ENCODE measurements at regions not wholly inside any gene's neighbourhood (a gene's known extent, or its start where the extent isn't known, plus 50 kb on each side); places are given as distances from the start of the nearest gene placed in this dataset.

GRCh38 chr6:28600245-28600644 lies 74.6 kb downstream of the GPX5 start:
- H3K4me3 Mint-ChIP-seq, result no peak overlapping the region
- H3K9me3 Mint-ChIP-seq, result no peaks in the 10 kb centered on the region
- H3K27ac Mint-ChIP-seq, result no peak overlapping the region
- TF ChIP-seq, protein P1, sequence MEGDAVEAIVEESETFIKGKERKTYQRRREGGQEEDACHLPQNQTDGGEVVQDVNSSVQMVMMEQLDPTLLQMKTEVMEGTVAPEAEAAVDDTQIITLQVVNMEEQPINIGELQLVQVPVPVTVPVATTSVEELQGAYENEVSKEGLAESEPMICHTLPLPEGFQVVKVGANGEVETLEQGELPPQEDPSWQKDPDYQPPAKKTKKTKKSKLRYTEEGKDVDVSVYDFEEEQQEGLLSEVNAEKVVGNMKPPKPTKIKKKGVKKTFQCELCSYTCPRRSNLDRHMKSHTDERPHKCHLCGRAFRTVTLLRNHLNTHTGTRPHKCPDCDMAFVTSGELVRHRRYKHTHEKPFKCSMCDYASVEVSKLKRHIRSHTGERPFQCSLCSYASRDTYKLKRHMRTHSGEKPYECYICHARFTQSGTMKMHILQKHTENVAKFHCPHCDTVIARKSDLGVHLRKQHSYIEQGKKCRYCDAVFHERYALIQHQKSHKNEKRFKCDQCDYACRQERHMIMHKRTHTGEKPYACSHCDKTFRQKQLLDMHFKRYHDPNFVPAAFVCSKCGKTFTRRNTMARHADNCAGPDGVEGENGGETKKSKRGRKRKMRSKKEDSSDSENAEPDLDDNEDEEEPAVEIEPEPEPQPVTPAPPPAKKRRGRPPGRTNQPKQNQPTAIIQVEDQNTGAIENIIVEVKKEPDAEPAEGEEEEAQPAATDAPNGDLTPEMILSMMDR (conservative IDR thresholded peaks at IDR 0.05), result no peak
- DNase-seq (ENCODE audit: extremely low spot score, unreplicated experiment), result no peak
- no peaks in the 10 kb centered on the region for H3K4me1 Mint-ChIP-seq (ENCODE audit: unreplicated experiment)
- H3K36me3 Mint-ChIP-seq, result peaks cover 4% of the 10 kb centered on the region
- H3K27me3 Mint-ChIP-seq, result peaks cover 15% of the 10 kb centered on the region

DNA sequence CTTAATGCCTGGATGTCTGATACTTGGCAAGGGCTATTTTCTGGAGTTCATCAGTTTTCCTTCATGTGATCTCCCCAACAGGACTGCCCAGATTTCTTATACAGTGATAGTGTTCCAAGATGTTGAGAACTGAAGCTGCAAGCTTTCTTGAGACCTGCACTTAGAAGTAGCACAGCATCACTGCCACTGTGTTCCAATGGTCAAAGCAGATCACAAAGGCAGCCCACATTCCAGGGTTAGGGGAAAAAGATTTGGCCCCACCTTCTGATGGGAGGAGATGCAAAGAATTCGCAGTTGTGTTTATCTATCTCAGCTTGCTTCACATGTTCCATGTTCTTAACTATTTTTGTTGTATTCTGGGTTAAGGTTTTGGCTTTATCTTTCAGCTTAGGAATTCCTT lies 78.2 kb downstream of the GPX5 start:
- no peak for DNase-seq (ENCODE audit: extremely low spot score, unreplicated experiment)
- H3K4me1 Mint-ChIP-seq (ENCODE audit: unreplicated experiment), result peaks cover 17% of the 10 kb centered on the region

DNA sequence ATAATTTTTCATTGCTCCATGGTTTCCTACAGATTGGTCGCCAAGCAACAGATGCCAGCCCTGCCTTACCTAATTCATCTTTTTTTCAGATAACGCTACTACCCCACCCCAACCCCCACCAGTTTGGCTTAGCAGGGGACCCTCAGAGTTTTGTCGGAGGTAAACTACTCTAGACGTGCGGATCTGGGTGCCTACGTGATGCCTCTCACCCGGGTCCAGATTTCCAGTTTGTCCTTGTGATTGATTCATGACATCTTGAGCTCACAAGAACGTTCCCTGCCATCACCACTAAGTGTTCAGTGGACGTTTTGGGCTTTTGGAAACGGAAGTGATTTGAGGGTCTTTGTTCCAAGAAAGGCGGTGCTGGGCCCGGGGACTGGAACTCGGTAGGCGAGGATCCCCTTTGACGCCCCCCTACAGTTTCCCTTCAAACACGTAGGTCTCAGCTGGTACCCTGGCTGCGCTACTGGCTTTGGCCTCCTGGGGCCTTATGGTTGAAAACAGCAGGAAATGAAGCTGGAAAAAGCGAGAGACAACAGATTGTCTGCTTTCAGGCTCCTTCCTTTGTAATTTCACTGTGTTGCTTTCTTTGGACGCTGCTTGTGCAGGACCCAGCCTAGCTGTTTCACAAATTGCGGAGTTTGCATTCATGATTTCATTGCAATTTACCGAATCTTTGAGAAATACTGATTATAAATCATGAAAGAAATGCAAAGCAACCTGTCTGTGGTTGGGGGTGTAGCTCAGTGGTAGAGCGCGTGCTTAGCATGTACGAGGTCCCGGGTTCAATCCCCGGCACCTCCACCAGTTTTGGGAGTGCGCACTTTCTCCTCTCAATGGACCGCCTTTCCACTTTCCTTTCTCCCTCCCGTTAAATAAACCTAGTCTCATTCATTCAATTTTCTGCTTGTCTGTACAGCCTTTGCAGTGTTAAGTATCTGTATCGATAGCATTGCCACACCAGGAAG lies 81.0 kb downstream of the GPX5 start:
- H3K36me3 Mint-ChIP-seq, result no peaks in the 10 kb centered on the region
- peaks cover 17% of the 10 kb centered on the region for H3K4me1 Mint-ChIP-seq (ENCODE audit: unreplicated experiment)
- H3K27me3 Mint-ChIP-seq, result no peaks in the 10 kb centered on the region
- peak overlapping the region; percentile 77 for H3K27ac Mint-ChIP-seq
- TF ChIP-seq, protein P1 (conservative IDR thresholded peaks at IDR 0.05), result peak; percentile 73
- no peaks in the 10 kb centered on the region for H3K9me3 Mint-ChIP-seq
- DNase-seq (ENCODE audit: extremely low spot score, unreplicated experiment), result no peak
- peak overlapping the region; percentile 84 for H3K4me3 Mint-ChIP-seq

More for the DNA sequence above, 78.2 kb downstream of the GPX5 start:
- Mint-ChIP-seq H3K9me3 (no peaks in the 10 kb centered on the region), H3K27ac (no peak overlapping the region), H3K4me3 (no peak overlapping the region), H3K36me3 (peaks cover 3% of the 10 kb centered on the region), H3K27me3 (peaks cover 4% of the 10 kb centered on the region)
- TF ChIP-seq, protein P1 (conservative IDR thresholded peaks at IDR 0.05), result no peak

DNA sequence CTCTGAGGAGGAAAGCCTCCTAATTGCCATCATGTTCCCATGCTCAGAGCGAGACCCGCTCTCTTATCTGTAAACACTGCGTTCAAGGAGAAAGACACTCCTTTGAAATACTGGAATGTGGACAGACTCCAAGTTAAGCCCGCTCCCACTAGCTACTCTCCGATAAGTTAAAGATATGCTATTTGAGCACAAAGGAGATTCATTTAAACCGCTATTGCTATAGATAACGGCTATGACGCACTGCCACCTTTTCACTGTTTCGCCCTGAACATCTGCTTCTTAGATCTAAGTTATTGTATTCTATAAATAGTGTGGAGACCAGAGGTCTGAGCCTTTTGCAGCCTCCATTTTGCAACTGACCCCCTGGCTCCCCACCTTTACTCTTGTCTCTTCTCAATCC lies 82.3 kb downstream of the GPX5 start:
- TF ChIP-seq, protein P1 (conservative IDR thresholded peaks at IDR 0.05), result no peak
- Mint-ChIP-seq H3K27ac (peak overlapping the region; percentile 8), H3K4me1 (ENCODE audit: unreplicated experiment) (peaks cover 17% of the 10 kb centered on the region), H3K4me3 (peak overlapping the region; percentile 11), H3K27me3 (no peaks in the 10 kb centered on the region), H3K9me3 (no peaks in the 10 kb centered on the region), H3K36me3 (no peaks in the 10 kb centered on the region)
- DNase-seq (ENCODE audit: extremely low spot score, unreplicated experiment), result no peak

- no peak overlapping the region for H3K27ac Mint-ChIP-seq
- TF ChIP-seq, protein P1 (conservative IDR thresholded peaks at IDR 0.05), result no peak
- H3K27me3 Mint-ChIP-seq, result no peaks in the 10 kb centered on the region
- no peak overlapping the region for H3K4me3 Mint-ChIP-seq
- H3K4me1 Mint-ChIP-seq (ENCODE audit: unreplicated experiment), result peaks cover 17% of the 10 kb centered on the region
- DNase-seq (ENCODE audit: extremely low spot score, unreplicated experiment), result no peak
- H3K36me3 Mint-ChIP-seq, result no peaks in the 10 kb centered on the region
- no peaks in the 10 kb centered on the region for H3K9me3 Mint-ChIP-seq
Observed at GRCh38 chr6:28609672-28610071, 84.0 kb downstream of the GPX5 start.

All from type B pancreatic cell (in vitro differentiated cells).